ENCODE measurements at regions not wholly inside any gene's neighbourhood (a gene's known extent, or its start where the extent isn't known, plus 50 kb on each side); places are given as distances from the start of the nearest gene placed in this dataset.

GRCh38 chr10:78474743-78475142 is 441.1 kb downstream of the RPS24 start:
- no peak overlapping the region for H3K27ac ChIP-seq (ENCODE audit: low read length)
- H3K9me3 ChIP-seq (ENCODE audit: control insufficient read depth, low read depth, low read length): no peaks in the 10 kb centered on the region
- no peaks in the 10 kb centered on the region for H3K27me3 ChIP-seq (ENCODE audit: control insufficient read depth, insufficient read depth, low read length)
- peaks cover 27% of the 10 kb centered on the region for H3K4me1 ChIP-seq (ENCODE audit: control insufficient read depth, insufficient read depth, low read length)
- WGBS (ENCODE audit: insufficient coverage, low lambda C conversion rate): 100% methylated on average over 1 of the region's 3 CpGs
- H3K4me3 ChIP-seq (ENCODE audit: low read length): no peak overlapping the region
- no peak for DNase-seq
- no peaks in the 10 kb centered on the region for H3K36me3 ChIP-seq (ENCODE audit: control insufficient read depth, insufficient read depth, low read length)

DNA sequence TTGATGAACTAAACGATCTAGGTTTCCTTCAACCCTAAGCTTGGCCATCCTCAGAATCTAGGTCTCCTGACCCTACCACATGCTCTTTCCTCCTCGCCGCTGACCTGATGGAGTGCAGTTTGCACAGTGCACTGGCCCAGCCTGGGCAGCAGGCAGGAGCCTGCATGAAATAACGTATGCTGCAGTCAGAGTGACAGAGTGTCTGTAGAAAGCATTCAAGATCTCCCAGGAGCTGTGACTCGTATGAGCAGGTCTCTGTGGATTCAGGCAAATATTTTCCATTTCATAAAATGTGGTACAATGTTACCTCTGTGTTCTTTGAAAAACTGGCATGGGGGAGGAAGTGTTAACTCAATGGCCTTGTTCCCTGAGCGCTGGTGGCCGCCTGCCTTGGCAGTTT is 441.8 kb downstream of the RPS24 start:
- WGBS (ENCODE audit: insufficient coverage, low lambda C conversion rate): no CpG with 5 or more reads among the region's 7 CpGs
- DNase-seq: no peak
- Histone ChIP-seq H3K4me3 (ENCODE audit: low read length) (no peak overlapping the region), H3K36me3 (ENCODE audit: control insufficient read depth, insufficient read depth, low read length) (no peaks in the 10 kb centered on the region), H3K27ac (ENCODE audit: low read length) (no peak overlapping the region), H3K9me3 (ENCODE audit: control insufficient read depth, low read depth, low read length) (no peaks in the 10 kb centered on the region), H3K27me3 (ENCODE audit: control insufficient read depth, insufficient read depth, low read length) (no peaks in the 10 kb centered on the region), H3K4me1 (ENCODE audit: control insufficient read depth, insufficient read depth, low read length) (peaks cover 27% of the 10 kb centered on the region)

DNA sequence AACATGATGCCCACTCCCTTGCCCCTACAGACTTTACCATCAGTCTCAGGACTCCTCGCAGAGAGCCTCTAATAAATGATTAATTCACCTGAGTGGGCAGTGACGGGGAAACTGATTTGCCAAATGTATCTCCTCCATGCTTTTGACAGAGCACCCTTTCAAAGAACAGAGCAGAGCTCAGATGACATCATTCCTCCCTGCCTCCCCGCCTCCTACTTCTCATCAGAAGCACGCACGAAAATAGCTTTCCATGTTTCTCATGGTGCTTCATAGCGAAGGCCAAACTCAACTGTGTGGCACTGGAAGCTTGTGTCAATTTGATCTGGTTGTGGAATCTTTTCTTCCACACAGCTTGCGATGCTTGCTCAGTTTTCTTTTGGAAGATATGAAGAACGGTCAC is 442.5 kb downstream of the RPS24 start:
- Histone ChIP-seq H3K27me3 (ENCODE audit: control insufficient read depth, insufficient read depth, low read length) (no peaks in the 10 kb centered on the region), H3K4me1 (ENCODE audit: control insufficient read depth, insufficient read depth, low read length) (peaks cover 20% of the 10 kb centered on the region), H3K4me3 (ENCODE audit: low read length) (no peak overlapping the region), H3K36me3 (ENCODE audit: control insufficient read depth, insufficient read depth, low read length) (no peaks in the 10 kb centered on the region), H3K9me3 (ENCODE audit: control insufficient read depth, low read depth, low read length) (no peaks in the 10 kb centered on the region), H3K27ac (ENCODE audit: low read length) (no peak overlapping the region)
- DNase-seq: no peak
- no CpG with 5 or more reads among the region's 8 CpGs for WGBS (ENCODE audit: insufficient coverage, low lambda C conversion rate)

GRCh38 chr10:78476844-78477243 is 443.2 kb downstream of the RPS24 start:
- no peaks in the 10 kb centered on the region for H3K36me3 ChIP-seq (ENCODE audit: control insufficient read depth, insufficient read depth, low read length)
- WGBS (ENCODE audit: insufficient coverage, low lambda C conversion rate): no CpG with 5 or more reads among the region's 6 CpGs
- no peak for DNase-seq

GRCh38 chr10:78478919-78479318 is 445.3 kb downstream of the RPS24 start:
- WGBS (ENCODE audit: insufficient coverage, low lambda C conversion rate): no CpG with 5 or more reads among the region's 5 CpGs
- DNase-seq: no peak
- H3K27me3 ChIP-seq (ENCODE audit: control insufficient read depth, insufficient read depth, low read length): no peaks in the 10 kb centered on the region
- no peaks in the 10 kb centered on the region for H3K36me3 ChIP-seq (ENCODE audit: control insufficient read depth, insufficient read depth, low read length)
- no peak overlapping the region for H3K4me3 ChIP-seq (ENCODE audit: low read length)
- no peaks in the 10 kb centered on the region for H3K4me1 ChIP-seq (ENCODE audit: control insufficient read depth, insufficient read depth, low read length)
- H3K27ac ChIP-seq (ENCODE audit: low read length): no peak overlapping the region
- no peaks in the 10 kb centered on the region for H3K9me3 ChIP-seq (ENCODE audit: control insufficient read depth, low read depth, low read length)

More at GRCh38 chr10:78476844-78477243, 443.2 kb downstream of the RPS24 start:
- Histone ChIP-seq H3K27me3 (ENCODE audit: control insufficient read depth, insufficient read depth, low read length) (no peaks in the 10 kb centered on the region), H3K27ac (ENCODE audit: low read length) (no peak overlapping the region), H3K4me1 (ENCODE audit: control insufficient read depth, insufficient read depth, low read length) (peaks cover 13% of the 10 kb centered on the region), H3K9me3 (ENCODE audit: control insufficient read depth, low read depth, low read length) (no peaks in the 10 kb centered on the region), H3K4me3 (ENCODE audit: low read length) (no peak overlapping the region)

GRCh38 chr10:78479467-78479866 is 445.8 kb downstream of the RPS24 start:
- Histone ChIP-seq H3K36me3 (ENCODE audit: control insufficient read depth, insufficient read depth, low read length) (no peaks in the 10 kb centered on the region), H3K4me3 (ENCODE audit: low read length) (no peak overlapping the region), H3K27ac (ENCODE audit: low read length) (no peak overlapping the region), H3K27me3 (ENCODE audit: control insufficient read depth, insufficient read depth, low read length) (no peaks in the 10 kb centered on the region), H3K9me3 (ENCODE audit: control insufficient read depth, low read depth, low read length) (no peaks in the 10 kb centered on the region), H3K4me1 (ENCODE audit: control insufficient read depth, insufficient read depth, low read length) (no peaks in the 10 kb centered on the region)
- DNase-seq: no peak
- no CpG with 5 or more reads among the region's 3 CpGs for WGBS (ENCODE audit: insufficient coverage, low lambda C conversion rate)

DNA sequence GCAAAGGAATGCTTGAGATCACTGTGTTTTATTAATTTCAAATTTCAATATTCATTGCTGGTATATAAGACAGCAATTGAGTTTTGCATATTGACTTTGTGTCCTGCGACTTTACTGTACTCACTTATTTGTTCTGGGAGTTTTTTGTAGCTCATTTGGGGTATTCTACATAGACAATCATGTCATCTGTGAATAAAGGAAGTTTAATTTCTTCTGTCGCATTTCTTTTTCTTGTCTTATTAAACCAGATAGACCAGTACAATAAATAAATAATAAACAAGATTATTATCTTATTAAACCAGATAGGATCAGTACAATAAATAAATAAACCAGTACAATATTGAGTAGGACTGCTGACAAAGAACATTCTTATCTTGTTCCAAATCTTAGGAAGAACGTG is 448.2 kb downstream of the RPS24 start:
- 100% methylated on average over 1 of the region's 3 CpGs for WGBS (ENCODE audit: insufficient coverage, low lambda C conversion rate)
- H3K27ac ChIP-seq (ENCODE audit: low read length): no peak overlapping the region
- H3K36me3 ChIP-seq (ENCODE audit: control insufficient read depth, insufficient read depth, low read length): no peaks in the 10 kb centered on the region
- no peaks in the 10 kb centered on the region for H3K4me1 ChIP-seq (ENCODE audit: control insufficient read depth, insufficient read depth, low read length)
- DNase-seq: no peak
- no peaks in the 10 kb centered on the region for H3K27me3 ChIP-seq (ENCODE audit: control insufficient read depth, insufficient read depth, low read length)
- H3K4me3 ChIP-seq (ENCODE audit: low read length): no peak overlapping the region
- H3K9me3 ChIP-seq (ENCODE audit: control insufficient read depth, low read depth, low read length): no peaks in the 10 kb centered on the region

- Histone ChIP-seq H3K27me3 (ENCODE audit: control insufficient read depth, insufficient read depth, low read length) (no peaks in the 10 kb centered on the region), H3K36me3 (ENCODE audit: control insufficient read depth, insufficient read depth, low read length) (no peaks in the 10 kb centered on the region), H3K9me3 (ENCODE audit: control insufficient read depth, low read depth, low read length) (no peaks in the 10 kb centered on the region), H3K4me3 (ENCODE audit: low read length) (no peak overlapping the region), H3K4me1 (ENCODE audit: control insufficient read depth, insufficient read depth, low read length) (no peaks in the 10 kb centered on the region), H3K27ac (ENCODE audit: low read length) (no peak overlapping the region)
- peak in 1 of 2 donors; percentile 12 for DNase-seq
- 60% methylated on average over 1 of the region's 3 CpGs for WGBS (ENCODE audit: insufficient coverage, low lambda C conversion rate)
These were observed 450.0 kb downstream of the RPS24 start for GRCh38 chr10:78483641-78484040.

GRCh38 chr10:78489034-78489433 is 455.4 kb downstream of the RPS24 start:
- Histone ChIP-seq H3K4me1 (ENCODE audit: control insufficient read depth, insufficient read depth, low read length) (no peaks in the 10 kb centered on the region), H3K27ac (ENCODE audit: low read length) (no peak overlapping the region), H3K27me3 (ENCODE audit: control insufficient read depth, insufficient read depth, low read length) (no peaks in the 10 kb centered on the region), H3K9me3 (ENCODE audit: control insufficient read depth, low read depth, low read length) (peaks cover 15% of the 10 kb centered on the region), H3K36me3 (ENCODE audit: control insufficient read depth, insufficient read depth, low read length) (no peaks in the 10 kb centered on the region), H3K4me3 (ENCODE audit: low read length) (no peak overlapping the region)
- WGBS (ENCODE audit: insufficient coverage, low lambda C conversion rate): 100% methylated on average over 1 of the region's 1 CpG
- no peak for DNase-seq

DNA sequence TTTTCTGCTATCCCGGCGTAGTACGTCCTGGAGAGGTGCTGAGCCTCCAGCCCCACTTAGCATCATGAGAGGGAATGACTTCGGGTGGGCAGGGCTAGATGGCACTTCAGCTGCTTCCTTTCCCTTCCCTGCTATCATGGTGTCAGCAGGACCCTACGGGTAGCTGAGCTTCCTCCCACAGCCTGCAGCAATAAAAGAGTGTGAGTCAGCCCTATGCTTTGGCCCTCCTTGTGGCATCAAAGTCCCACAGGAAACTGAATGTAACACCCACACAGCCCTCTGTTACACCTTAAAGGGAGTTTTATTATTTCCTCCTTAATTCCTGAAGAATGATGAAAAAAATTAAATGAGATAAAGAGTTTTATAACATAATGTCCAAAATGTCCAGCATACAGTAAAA is 458.1 kb downstream of the RPS24 start:
- no CpG with 5 or more reads among the region's 5 CpGs for WGBS (ENCODE audit: insufficient coverage, low lambda C conversion rate)
- peaks cover 15% of the 10 kb centered on the region for H3K9me3 ChIP-seq (ENCODE audit: control insufficient read depth, low read depth, low read length)
- no peak overlapping the region for H3K4me3 ChIP-seq (ENCODE audit: low read length)
- no peaks in the 10 kb centered on the region for H3K4me1 ChIP-seq (ENCODE audit: control insufficient read depth, insufficient read depth, low read length)
- H3K27me3 ChIP-seq (ENCODE audit: control insufficient read depth, insufficient read depth, low read length): no peaks in the 10 kb centered on the region
- DNase-seq: peak in 1 of 2 donors; percentile 41
- no peak overlapping the region for H3K27ac ChIP-seq (ENCODE audit: low read length)
- no peaks in the 10 kb centered on the region for H3K36me3 ChIP-seq (ENCODE audit: control insufficient read depth, insufficient read depth, low read length)

- H3K9me3 ChIP-seq (ENCODE audit: control insufficient read depth, low read depth, low read length): peaks cover 15% of the 10 kb centered on the region
- no peaks in the 10 kb centered on the region for H3K36me3 ChIP-seq (ENCODE audit: control insufficient read depth, insufficient read depth, low read length)
- no peaks in the 10 kb centered on the region for H3K4me1 ChIP-seq (ENCODE audit: control insufficient read depth, insufficient read depth, low read length)
- no peak overlapping the region for H3K27ac ChIP-seq (ENCODE audit: low read length)
- H3K4me3 ChIP-seq (ENCODE audit: low read length): no peak overlapping the region
- no peaks in the 10 kb centered on the region for H3K27me3 ChIP-seq (ENCODE audit: control insufficient read depth, insufficient read depth, low read length)
- no peak for DNase-seq
These were observed 458.8 kb downstream of the RPS24 start for GRCh38 chr10:78492424-78492823.
